ENCODE measurements at regions not wholly inside any gene's neighbourhood (a gene's known extent, or its start where the extent isn't known, plus 50 kb on each side); places are given as distances from the start of the nearest gene placed in this dataset.

DNA sequence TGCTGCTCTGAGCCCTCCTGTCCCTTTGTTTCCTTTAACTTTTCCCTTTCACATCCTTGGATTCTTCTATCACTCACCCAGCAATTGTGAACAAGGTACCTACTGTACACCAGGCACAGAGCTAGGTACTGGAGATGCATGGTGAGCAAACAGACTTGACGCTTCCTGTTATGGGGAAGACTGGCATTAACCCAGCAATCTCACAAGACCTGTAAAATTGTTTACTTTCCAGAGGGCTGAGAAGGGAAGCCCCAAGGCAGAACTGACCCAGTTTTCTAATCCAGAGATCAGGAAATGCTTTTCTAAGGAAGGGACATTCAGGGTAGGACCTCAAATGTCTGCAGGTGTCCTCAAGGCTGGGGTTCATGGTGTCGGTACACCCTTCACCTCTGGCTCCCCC, 171.6 kb upstream of the KAZN start:
- TF ChIP-seq, protein P1, sequence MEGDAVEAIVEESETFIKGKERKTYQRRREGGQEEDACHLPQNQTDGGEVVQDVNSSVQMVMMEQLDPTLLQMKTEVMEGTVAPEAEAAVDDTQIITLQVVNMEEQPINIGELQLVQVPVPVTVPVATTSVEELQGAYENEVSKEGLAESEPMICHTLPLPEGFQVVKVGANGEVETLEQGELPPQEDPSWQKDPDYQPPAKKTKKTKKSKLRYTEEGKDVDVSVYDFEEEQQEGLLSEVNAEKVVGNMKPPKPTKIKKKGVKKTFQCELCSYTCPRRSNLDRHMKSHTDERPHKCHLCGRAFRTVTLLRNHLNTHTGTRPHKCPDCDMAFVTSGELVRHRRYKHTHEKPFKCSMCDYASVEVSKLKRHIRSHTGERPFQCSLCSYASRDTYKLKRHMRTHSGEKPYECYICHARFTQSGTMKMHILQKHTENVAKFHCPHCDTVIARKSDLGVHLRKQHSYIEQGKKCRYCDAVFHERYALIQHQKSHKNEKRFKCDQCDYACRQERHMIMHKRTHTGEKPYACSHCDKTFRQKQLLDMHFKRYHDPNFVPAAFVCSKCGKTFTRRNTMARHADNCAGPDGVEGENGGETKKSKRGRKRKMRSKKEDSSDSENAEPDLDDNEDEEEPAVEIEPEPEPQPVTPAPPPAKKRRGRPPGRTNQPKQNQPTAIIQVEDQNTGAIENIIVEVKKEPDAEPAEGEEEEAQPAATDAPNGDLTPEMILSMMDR (IDR thresholded peaks at IDR 0.05): no peak
- no peak for TF ChIP-seq NR3C1 (IDR thresholded peaks at IDR 0.05)
- TF ChIP-seq FOSL2 (IDR thresholded peaks at IDR 0.05): no peak
- TF ChIP-seq FOSL2 (CRISPR knock-in tag; IDR thresholded peaks at IDR 0.05): no peak
- no peak for TF ChIP-seq CBX2 (IDR thresholded peaks at IDR 0.05; ENCODE audit: borderline replicate concordance, low read depth)
- no peak for TF ChIP-seq HOXB5 (CRISPR knock-in tag; IDR thresholded peaks at IDR 0.05)
- TF ChIP-seq HEYL (CRISPR knock-in tag; IDR thresholded peaks at IDR 0.05): no peak
- no peak for TF ChIP-seq POLR2A (IDR thresholded peaks at IDR 0.05; ENCODE audit: low read length)
- TF ChIP-seq, protein P2, sequence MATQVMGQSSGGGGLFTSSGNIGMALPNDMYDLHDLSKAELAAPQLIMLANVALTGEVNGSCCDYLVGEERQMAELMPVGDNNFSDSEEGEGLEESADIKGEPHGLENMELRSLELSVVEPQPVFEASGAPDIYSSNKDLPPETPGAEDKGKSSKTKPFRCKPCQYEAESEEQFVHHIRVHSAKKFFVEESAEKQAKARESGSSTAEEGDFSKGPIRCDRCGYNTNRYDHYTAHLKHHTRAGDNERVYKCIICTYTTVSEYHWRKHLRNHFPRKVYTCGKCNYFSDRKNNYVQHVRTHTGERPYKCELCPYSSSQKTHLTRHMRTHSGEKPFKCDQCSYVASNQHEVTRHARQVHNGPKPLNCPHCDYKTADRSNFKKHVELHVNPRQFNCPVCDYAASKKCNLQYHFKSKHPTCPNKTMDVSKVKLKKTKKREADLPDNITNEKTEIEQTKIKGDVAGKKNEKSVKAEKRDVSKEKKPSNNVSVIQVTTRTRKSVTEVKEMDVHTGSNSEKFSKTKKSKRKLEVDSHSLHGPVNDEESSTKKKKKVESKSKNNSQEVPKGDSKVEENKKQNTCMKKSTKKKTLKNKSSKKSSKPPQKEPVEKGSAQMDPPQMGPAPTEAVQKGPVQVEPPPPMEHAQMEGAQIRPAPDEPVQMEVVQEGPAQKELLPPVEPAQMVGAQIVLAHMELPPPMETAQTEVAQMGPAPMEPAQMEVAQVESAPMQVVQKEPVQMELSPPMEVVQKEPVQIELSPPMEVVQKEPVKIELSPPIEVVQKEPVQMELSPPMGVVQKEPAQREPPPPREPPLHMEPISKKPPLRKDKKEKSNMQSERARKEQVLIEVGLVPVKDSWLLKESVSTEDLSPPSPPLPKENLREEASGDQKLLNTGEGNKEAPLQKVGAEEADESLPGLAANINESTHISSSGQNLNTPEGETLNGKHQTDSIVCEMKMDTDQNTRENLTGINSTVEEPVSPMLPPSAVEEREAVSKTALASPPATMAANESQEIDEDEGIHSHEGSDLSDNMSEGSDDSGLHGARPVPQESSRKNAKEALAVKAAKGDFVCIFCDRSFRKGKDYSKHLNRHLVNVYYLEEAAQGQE (IDR thresholded peaks at IDR 0.05): no peak
